Sigmoid colon (tissue), 6 donors: ENCODE measurements at regions not wholly inside any gene's neighbourhood (a gene's known extent, or its start where the extent isn't known, plus 50 kb on each side); places are given as distances from the start of the nearest gene placed in this dataset.

Source experiments
- DNase-seq: peaks from one replicate; pipeline ENCODE4 v3.0.0-alpha.2; 2019
- H3K27ac ChIP-seq, 4 donors: fragments of 200-600 bp; sonication (generic); one replicate each; pipeline ENCODE4 v1.5.1; 2016 to 2019; ENCODE audit warnings: mild to moderate bottlenecking in 1 of 4
- H3K27me3 ChIP-seq, 3 donors: fragments of 200-600 bp; sonication (generic); one replicate each; pipeline ENCODE4 v1.5.1; 2019; ENCODE audit warnings: mild to moderate bottlenecking in 1 of 3
- H3K36me3 ChIP-seq, 4 donors: fragments of 200-600 bp; sonication (generic); one replicate each; pipeline ENCODE4 v1.5.1; 2016 to 2019
- H3K4me1 ChIP-seq, 4 donors: fragments of 200-600 bp; sonication (generic); one replicate each; pipeline ENCODE4 v1.5.1; 2017 to 2019
- H3K4me3 ChIP-seq, 4 donors: fragments of 200-600 bp; sonication (generic); one replicate each; pipeline ENCODE4 v1.5.1; 2017 to 2019; ENCODE audit warnings: mild to moderate bottlenecking in 2 of 4, moderate library complexity in 1 of 4
- H3K9me3 ChIP-seq, 4 donors: fragments of 200-600 bp in 3 of 4; sonication (generic) in 3 of 4; one replicate each; pipeline versions ENCODE4 v1.5.1 to v1.6.1; 2013 to 2019
- CTCF ChIP-seq, 4 experiments: fragments of 450-650 bp in 3 of 4; fragments of 200-600 bp in 1 of 4; IDR thresholded peaks; one replicate each; pipeline ENCODE4 v1.5.1; 2016 to 2019; ENCODE audit warnings: antibody characterized with exemption in 4 of 4, mild to moderate bottlenecking in 3 of 4, moderate library complexity in 2 of 4
- EP300 ChIP-seq, 4 donors: sonication (generic); formaldehyde crosslinking; IDR thresholded peaks; one replicate each; pipeline ENCODE4 v1.6.1; 2017; ENCODE audit warnings: antibody characterized with exemption in 4 of 4
- POLR2A ChIP-seq, 2 donors: fragments of 450-650 bp; IDR thresholded peaks; one replicate each; pipeline ENCODE4 v1.6.1; 2016; ENCODE audit warnings: antibody characterized with exemption in 2 of 2, mild to moderate bottlenecking in 2 of 2, moderate library complexity in 2 of 2
- POLR2AphosphoS5 ChIP-seq, 4 donors: sonication (generic); formaldehyde crosslinking; IDR thresholded peaks; one replicate each; pipeline ENCODE4 v1.6.1; 2017; ENCODE audit warnings: antibody characterized with exemption in 4 of 4
- WGBS, 2 donors: extraction: QIAGEN DNeasy Blood & Tissue Kit; methylation state at CpG; one replicate each; pipeline ENCODE4 v1.1.7; 2013; 5-methylcytosine and 5-hydroxymethylcytosine counted together
- intact Hi-C: fragments of 100-400 bp; cut with DNase I; formaldehyde crosslinking; loops from one replicate; pipeline ENCODE4 v1.15.1; 2023
- donor health status: healthy with polysubstance abuse.
- donor health status: healthy.

- Histone ChIP-seq H3K27ac (no peak overlapping the region), H3K4me1 (peaks cover 0 to 27% (median 14%) of the 10 kb centered on the region in 4 donors), H3K36me3 (no peaks in the 10 kb centered on the region), H3K4me3 (no peak overlapping the region), H3K9me3 (no peaks in the 10 kb centered on the region), H3K27me3 (peaks cover 13 to 90% (median 52%) of the 10 kb centered on the region in 3 donors)
- TF ChIP-seq CTCF (IDR thresholded peaks at IDR 0.05) (no peak), POLR2AphosphoS5 (IDR thresholded peaks at IDR 0.05) (no peak), EP300 (IDR thresholded peaks at IDR 0.05) (no peak), POLR2A (IDR thresholded peaks at IDR 0.05) (no peak)
- DNase-seq, result no peak
- intact Hi-C loops, result no loop called here
- 58 to 85% methylated on average over 21 of the region's 21 CpGs for WGBS, 2 donors
Observed at GRCh38 chr21:43274022-43274945, 105.5 kb downstream of the CRYAA start.

DNA sequence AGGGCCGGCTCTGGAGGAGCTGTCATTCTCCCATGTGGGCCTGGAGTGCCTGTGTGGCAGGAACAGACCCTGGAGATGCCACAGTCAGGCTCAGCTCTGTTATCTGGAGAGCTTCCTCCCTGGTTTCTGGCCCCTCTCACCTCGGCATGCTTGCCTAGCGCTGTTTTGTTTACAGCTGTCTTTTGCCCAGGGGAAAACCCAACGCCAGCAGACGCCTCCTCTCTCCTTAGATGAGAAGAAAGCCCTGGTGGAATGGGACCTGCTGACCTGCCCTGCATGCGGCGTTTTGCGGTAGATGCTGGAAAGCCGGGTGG lies 104.9 kb downstream of the CRYAA start:
- peaks cover 0 to 27% (median 14%) of the 10 kb centered on the region in 4 donors for H3K4me1 ChIP-seq
- TF ChIP-seq CTCF (IDR thresholded peaks at IDR 0.05) (no peak), POLR2A (IDR thresholded peaks at IDR 0.05) (no peak), POLR2AphosphoS5 (IDR thresholded peaks at IDR 0.05) (no peak), EP300 (IDR thresholded peaks at IDR 0.05) (no peak)
- peaks cover 13 to 89% (median 52%) of the 10 kb centered on the region in 3 donors for H3K27me3 ChIP-seq
- WGBS, 2 donors, result 52 to 69% methylated on average over 9 of the region's 9 CpGs
- intact Hi-C loops, result no loop called here
- H3K9me3 ChIP-seq, result no peaks in the 10 kb centered on the region
- no peak overlapping the region for H3K4me3 ChIP-seq
- no peak overlapping the region for H3K27ac ChIP-seq
- no peak for DNase-seq
- H3K36me3 ChIP-seq, result no peaks in the 10 kb centered on the region

GRCh38 chr21:43273016-43273707 lies 104.4 kb downstream of the CRYAA start:
- 86 to 92% methylated on average over 22 of the region's 22 CpGs for WGBS, 2 donors
- Histone ChIP-seq H3K9me3 (no peaks in the 10 kb centered on the region), H3K36me3 (no peaks in the 10 kb centered on the region), H3K27ac (no peak overlapping the region), H3K27me3 (peaks cover 13 to 85% (median 52%) of the 10 kb centered on the region in 3 donors), H3K4me1 (peaks cover 0 to 22% (median 9%) of the 10 kb centered on the region in 4 donors), H3K4me3 (no peak overlapping the region)
- no peak for DNase-seq
- TF ChIP-seq CTCF (IDR thresholded peaks at IDR 0.05) (no peak), POLR2A (IDR thresholded peaks at IDR 0.05) (no peak), POLR2AphosphoS5 (IDR thresholded peaks at IDR 0.05) (no peak), EP300 (IDR thresholded peaks at IDR 0.05) (no peak)
- intact Hi-C loops, result no loop called here

- Histone ChIP-seq H3K4me3 (no peak overlapping the region), H3K27ac (no peak overlapping the region), H3K36me3 (no peaks in the 10 kb centered on the region), H3K27me3 (peaks cover 13 to 84% (median 52%) of the 10 kb centered on the region in 3 donors), H3K4me1 (peaks cover 0 to 17% (median 3%) of the 10 kb centered on the region in 4 donors), H3K9me3 (no peaks in the 10 kb centered on the region)
- WGBS, 2 donors, result 86 to 90% methylated on average over 8 of the region's 8 CpGs
- no peak for DNase-seq
- intact Hi-C loops, result no loop called here
- no peak for TF ChIP-seq CTCF (IDR thresholded peaks at IDR 0.05)
- no peak for TF ChIP-seq POLR2AphosphoS5 (IDR thresholded peaks at IDR 0.05)
- no peak for TF ChIP-seq POLR2A (IDR thresholded peaks at IDR 0.05)
Observed at GRCh38 chr21:43272591-43272990, 103.8 kb downstream of the CRYAA start.
